ENCODE measurements at regions not wholly inside any gene's neighbourhood (a gene's known extent, or its start where the extent isn't known, plus 50 kb on each side); places are given as distances from the start of the nearest gene placed in this dataset.

DNA sequence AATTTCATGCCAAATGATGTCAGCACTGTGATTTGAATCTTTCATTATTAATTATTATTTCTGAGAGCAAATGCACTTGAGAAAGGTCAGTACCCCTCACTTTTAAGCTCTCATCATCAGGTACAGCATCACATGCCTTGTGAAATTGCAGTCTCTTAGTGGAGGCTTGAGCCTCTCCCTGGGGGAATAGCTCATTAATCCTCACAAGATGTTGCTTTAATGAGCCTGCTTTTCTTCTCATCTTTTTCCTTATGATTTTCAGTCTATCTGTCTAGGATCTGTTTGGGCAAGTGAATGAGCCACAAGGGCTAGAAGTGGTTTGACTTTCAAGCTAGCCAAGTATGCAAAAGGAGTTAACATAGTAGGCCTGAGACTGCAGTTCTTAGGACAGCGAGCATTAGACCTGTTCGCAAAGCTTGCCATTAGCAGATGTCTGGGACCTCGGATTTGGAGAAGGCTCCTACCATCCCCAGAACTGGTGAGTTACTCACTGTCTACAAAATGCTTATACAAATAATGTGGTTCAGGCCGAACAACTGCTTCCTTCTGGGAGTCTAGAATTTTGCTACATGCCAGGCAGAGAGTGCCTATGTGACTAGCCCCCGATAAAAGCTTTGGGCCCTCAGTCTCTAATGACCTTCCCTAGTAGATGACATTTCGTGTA is 174.5 kb downstream of the IL15 start:
- TF ChIP-seq, protein P1, sequence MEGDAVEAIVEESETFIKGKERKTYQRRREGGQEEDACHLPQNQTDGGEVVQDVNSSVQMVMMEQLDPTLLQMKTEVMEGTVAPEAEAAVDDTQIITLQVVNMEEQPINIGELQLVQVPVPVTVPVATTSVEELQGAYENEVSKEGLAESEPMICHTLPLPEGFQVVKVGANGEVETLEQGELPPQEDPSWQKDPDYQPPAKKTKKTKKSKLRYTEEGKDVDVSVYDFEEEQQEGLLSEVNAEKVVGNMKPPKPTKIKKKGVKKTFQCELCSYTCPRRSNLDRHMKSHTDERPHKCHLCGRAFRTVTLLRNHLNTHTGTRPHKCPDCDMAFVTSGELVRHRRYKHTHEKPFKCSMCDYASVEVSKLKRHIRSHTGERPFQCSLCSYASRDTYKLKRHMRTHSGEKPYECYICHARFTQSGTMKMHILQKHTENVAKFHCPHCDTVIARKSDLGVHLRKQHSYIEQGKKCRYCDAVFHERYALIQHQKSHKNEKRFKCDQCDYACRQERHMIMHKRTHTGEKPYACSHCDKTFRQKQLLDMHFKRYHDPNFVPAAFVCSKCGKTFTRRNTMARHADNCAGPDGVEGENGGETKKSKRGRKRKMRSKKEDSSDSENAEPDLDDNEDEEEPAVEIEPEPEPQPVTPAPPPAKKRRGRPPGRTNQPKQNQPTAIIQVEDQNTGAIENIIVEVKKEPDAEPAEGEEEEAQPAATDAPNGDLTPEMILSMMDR (IDR thresholded peaks at IDR 0.05): no peak
- no peak for TF ChIP-seq POLR2A (IDR thresholded peaks at IDR 0.05)
- no peak for TF ChIP-seq EP300 (IDR thresholded peaks at IDR 0.05)
